TTC549 (cell line): ENCODE measurements at regions not wholly inside any gene's neighbourhood (a gene's known extent, or its start where the extent isn't known, plus 50 kb on each side); places are given as distances from the start of the nearest gene placed in this dataset.
"Not testable (repeated sequence)": the region's sequence is repeated elsewhere in the genome, so short reads cannot be mapped to it uniquely, and the experiment has no call there.

ENCODE experiments used
- FAIRE-seq: peaks from 2 replicates; lab custom pipeline; 2012; peaks lifted over from hg19 to GRCh38; lab: Jason Lieb, UNC

GRCh38 chr9:27818348-27818747 lies 245.1 kb upstream of the C9orf72 start:
- no peak for FAIRE-seq

GRCh38 chr9:27828908-27829307 lies 255.6 kb upstream of the C9orf72 start:
- no peak for FAIRE-seq

- no peak for FAIRE-seq
Measured at GRCh38 chr9:27829621-27830020, 256.3 kb upstream of the C9orf72 start.

GRCh38 chr9:27832108-27832507 lies 258.8 kb upstream of the C9orf72 start:
- not testable (repeated sequence) for FAIRE-seq

- FAIRE-seq = no peak
Measured at GRCh38 chr9:27835286-27835685, 262.0 kb upstream of the C9orf72 start.

GRCh38 chr9:27835746-27836145 lies 262.5 kb upstream of the C9orf72 start:
- no peak for FAIRE-seq

GRCh38 chr9:27836661-27837401 lies 263.6 kb upstream of the C9orf72 start:
- no peak for FAIRE-seq

- FAIRE-seq = no peak
Measured at GRCh38 chr9:27838876-27839275, 265.6 kb upstream of the C9orf72 start.

- FAIRE-seq = not testable (repeated sequence)
Measured at GRCh38 chr9:27839767-27840166, 266.5 kb upstream of the C9orf72 start.

- no peak for FAIRE-seq
Measured at GRCh38 chr9:27844797-27845196, 271.5 kb upstream of the C9orf72 start.

GRCh38 chr9:27847380-27847779 lies 274.1 kb upstream of the C9orf72 start:
- no peak for FAIRE-seq

- FAIRE-seq = no peak
Measured at GRCh38 chr9:27847818-27848217, 274.5 kb upstream of the C9orf72 start.

- no peak for FAIRE-seq
Measured at GRCh38 chr9:27848315-27848714, 275.0 kb upstream of the C9orf72 start.

- FAIRE-seq = no peak
Measured at GRCh38 chr9:27851858-27852257, 278.6 kb upstream of the C9orf72 start.

- no peak for FAIRE-seq
Measured at GRCh38 chr9:27853529-27853928, 280.2 kb upstream of the C9orf72 start.

GRCh38 chr9:27856054-27856453 lies 282.8 kb upstream of the C9orf72 start:
- no peak for FAIRE-seq

- no peak for FAIRE-seq
Measured at GRCh38 chr9:27856748-27857147, 283.5 kb upstream of the C9orf72 start.

GRCh38 chr9:27861887-27862286 lies 288.6 kb upstream of the C9orf72 start:
- FAIRE-seq = no peak

- no peak for FAIRE-seq
Measured at GRCh38 chr9:27864644-27865438, 291.6 kb upstream of the C9orf72 start.

- FAIRE-seq = no peak
Measured at GRCh38 chr9:27866741-27867140, 293.5 kb upstream of the C9orf72 start.

- no peak for FAIRE-seq
Measured at GRCh38 chr9:27870404-27870803, 297.1 kb upstream of the C9orf72 start.

- FAIRE-seq = no peak
Measured at GRCh38 chr9:27880156-27880555, 306.9 kb upstream of the C9orf72 start.

- FAIRE-seq = no peak
Measured at GRCh38 chr9:27880635-27881034, 307.4 kb upstream of the C9orf72 start.
